ENCODE measurements at regions not wholly inside any gene's neighbourhood (a gene's known extent, or its start where the extent isn't known, plus 50 kb on each side); places are given as distances from the start of the nearest gene placed in this dataset.

- TF ChIP-seq EZH2 (IDR thresholded peaks at IDR 0.05; ENCODE audit: insufficient read depth, poor library complexity, severe bottlenecking): no peak
- TF ChIP-seq EZH2phosphoT487 (IDR thresholded peaks at IDR 0.05; ENCODE audit: insufficient read depth, low read depth): no peak
These were observed 222.1 kb upstream of the RHOBTB1 start for GRCh38 chr10:61166065-61166464.
